ENCODE measurements at regions not wholly inside any gene's neighbourhood (a gene's known extent, or its start where the extent isn't known, plus 50 kb on each side); places are given as distances from the start of the nearest gene placed in this dataset.

GRCh38 chr9:28607843-28608242 is 1034.6 kb upstream of the C9orf72 start:
- TF ChIP-seq CTCF (IDR thresholded peaks at IDR 0.05): no peak
- no peak for TF ChIP-seq POLR2A (IDR thresholded peaks at IDR 0.05)
